Gastroesophageal sphincter (tissue), 3 donors: ENCODE measurements at regions not wholly inside any gene's neighbourhood (a gene's known extent, or its start where the extent isn't known, plus 50 kb on each side); places are given as distances from the start of the nearest gene placed in this dataset.

ENCODE experiments used
- CTCF ChIP-seq, 4 experiments: fragments of 200-600 bp in 2 of 4; fragments of 450-650 bp in 2 of 4; sonication (generic) in 1 of 4; IDR thresholded peaks; one replicate each; pipeline ENCODE4 v1.5.1; 2017 to 2019; ENCODE audit warnings: antibody characterized with exemption in 4 of 4, mild to moderate bottlenecking in 2 of 4, moderate library complexity in 2 of 4
- POLR2A ChIP-seq, 2 donors: fragments of 450-650 bp; IDR thresholded peaks; one replicate each; pipeline ENCODE4 v1.6.1; 2017; ENCODE audit warnings: antibody characterized with exemption in 2 of 2, mild to moderate bottlenecking in 2 of 2, moderate library complexity in 1 of 2

- TF ChIP-seq CTCF (IDR thresholded peaks at IDR 0.05) (no peak), POLR2A (IDR thresholded peaks at IDR 0.05) (no peak)
Observed at GRCh38 chr15:58331913-58332675, 99.7 kb upstream of the LIPC start.
